NCI-H748 treated with DMSO at 0.1 percent for 48 hours (cell line): ENCODE measurements at regions not wholly inside any gene's neighbourhood (a gene's known extent, or its start where the extent isn't known, plus 50 kb on each side); places are given as distances from the start of the nearest gene placed in this dataset.
"Not testable (repeated sequence)": the region's sequence is repeated elsewhere in the genome, so short reads cannot be mapped to it uniquely, and the experiment has no call there.

Source experiments
- DNase-seq: peaks from one replicate; lab custom pipeline; 2025; lab: John Stamatoyannopoulos, UW

GRCh38 chr12:75872762-75873161 lies 158.8 kb downstream of the PHLDA1 start:
- no peak for DNase-seq

DNA sequence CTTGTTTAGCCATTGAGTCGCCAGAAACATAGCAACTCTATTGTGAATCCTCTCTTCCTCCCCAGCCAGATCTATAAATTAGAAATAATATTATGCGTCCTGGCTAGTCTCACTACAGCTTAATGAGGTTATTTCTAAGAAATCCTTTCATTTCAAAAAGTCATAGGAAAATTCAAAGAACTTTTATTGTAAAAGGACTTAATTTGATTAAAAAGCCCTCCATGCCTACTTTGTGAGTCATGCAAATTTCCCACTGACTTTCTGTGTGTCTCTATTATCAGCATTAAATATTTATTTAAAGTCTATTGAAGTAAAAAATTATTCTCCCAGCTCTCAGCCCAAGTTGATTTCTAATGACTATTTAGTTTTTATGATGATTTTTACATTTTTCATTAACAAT lies 160.7 kb downstream of the PHLDA1 start:
- DNase-seq = no peak

- no peak for DNase-seq
Measured at GRCh38 chr12:75868501-75868900, 163.1 kb downstream of the PHLDA1 start.

DNA sequence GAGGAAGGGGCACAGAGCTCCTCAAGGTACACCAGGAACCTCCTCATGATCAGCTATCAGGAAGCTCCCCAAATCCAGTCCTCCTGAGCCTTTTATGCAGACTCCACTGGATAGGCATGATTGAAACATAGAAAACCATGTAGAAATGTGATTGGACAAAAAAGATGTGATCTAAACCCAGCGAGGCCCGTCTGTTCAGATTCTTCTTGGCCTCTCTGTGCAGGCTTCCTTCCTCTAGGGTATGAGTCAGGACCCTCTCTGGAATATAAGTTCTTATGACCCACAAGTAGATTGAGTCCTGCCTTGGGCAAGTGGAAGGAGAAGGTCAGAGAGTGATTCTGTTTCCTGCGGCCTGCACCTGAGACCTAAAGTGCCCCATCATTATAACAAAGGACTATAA lies 166.3 kb downstream of the PHLDA1 start:
- no peak for DNase-seq

DNA sequence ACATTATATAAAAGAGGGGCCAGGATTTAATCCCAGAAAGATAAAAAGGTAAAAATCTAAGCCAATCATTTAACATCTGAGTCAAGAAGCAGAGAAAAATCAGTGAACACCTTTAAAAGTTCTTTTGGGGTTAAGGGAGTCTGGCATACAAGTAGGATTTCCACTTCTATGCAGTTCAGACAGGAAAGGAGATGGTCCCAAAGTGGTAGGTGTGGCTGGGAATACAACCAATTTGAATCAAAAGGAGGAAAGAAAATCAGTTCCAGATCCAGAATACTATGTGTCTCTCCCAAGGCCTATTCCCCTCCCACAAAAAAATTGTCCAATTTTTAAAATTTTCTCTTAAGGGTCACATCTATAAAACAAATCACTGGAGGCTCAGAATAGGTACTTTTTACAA lies 167.4 kb downstream of the PHLDA1 start:
- no peak for DNase-seq

DNA sequence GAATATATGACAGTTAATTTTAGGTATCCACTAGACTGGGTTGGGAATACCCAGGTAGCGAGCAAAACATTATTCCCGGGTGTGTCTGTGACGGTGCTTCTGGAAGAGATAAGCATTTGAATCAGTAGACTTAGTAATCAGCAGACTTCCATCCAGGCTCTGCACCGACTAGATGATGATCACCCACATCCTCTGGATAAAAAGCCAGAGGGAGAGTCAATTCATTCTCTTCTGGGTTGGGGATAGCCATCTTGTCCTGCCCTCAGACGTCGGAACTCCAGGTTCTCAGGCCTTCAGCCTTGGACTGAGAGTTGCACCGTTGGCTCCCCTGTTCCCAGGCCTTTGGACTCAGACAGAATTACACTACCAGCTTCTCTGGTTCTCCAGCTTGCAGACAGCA lies 168.0 kb downstream of the PHLDA1 start:
- DNase-seq = peak; percentile 17

DNA sequence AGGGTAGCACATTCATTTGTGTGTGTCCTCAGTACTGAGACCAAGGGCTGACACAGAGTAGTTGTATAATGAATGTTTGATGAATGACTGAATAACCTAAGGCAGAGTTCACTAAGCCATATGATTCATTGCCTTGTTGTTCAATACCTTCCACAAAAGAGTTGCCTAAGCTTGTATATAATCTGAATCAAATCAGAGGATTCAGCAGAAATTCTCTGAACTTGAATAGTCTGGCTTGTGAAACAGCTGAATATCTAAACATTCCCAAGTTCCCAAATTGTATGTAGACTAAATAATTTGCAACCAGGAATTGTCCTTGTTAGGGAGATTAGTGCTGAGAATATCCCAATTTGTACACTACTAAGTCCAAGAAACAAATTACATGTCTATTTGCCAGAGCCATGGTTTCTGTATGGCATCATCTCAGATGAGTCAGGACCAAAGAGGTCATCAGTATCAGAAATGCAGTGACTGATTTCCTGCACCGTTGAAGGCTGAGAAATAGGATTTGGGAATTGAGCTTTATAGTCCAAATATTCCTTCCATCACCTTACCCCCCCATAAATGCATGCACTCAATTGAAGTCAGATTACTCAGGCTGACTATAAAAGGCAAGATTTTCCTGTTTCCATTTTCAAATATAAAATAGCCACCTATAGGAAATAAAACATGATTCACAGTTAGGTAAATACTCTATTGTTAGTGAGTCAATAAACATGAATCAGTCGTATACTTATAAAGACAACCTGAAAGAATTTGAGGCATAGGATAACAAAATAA lies 168.7 kb downstream of the PHLDA1 start:
- DNase-seq = peak; percentile 17

DNA sequence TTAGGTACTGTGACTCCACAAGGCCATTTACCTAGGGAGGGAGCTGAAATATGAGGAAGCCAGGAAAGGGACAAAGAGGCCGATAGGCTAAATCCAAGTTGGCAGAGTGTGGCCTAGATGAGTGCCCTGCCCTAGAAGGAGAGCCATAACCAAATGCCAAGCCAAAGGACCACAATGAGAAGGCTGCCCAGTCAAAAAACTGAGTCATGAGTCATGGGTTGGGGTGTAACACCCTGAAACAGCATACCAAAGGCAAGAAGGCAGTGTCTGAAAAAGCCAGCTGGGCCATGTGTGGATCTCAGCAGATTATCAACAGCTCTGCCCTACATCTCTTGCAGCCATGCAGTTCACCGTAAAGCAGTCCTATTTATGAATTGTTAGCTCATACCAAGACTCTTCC lies 171.7 kb downstream of the PHLDA1 start:
- DNase-seq = no peak

DNA sequence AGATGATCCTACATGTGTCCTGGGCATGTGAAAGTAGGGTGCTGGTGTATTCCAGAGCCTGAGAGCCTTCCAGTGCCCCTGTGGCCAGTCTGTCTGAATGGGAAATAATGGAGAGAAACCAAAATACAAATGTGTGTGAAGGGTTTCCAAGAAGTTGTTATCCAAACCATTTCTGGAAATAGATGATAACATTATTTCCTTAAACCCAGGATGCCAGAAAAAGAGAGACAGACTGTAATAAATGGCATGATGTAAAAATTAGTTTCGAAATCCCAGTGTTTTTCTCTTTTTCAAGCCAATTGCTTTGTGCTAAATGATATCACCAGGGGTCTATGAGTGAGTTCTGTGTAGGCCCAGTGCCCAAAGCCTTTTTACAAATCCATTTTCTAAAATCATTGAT lies 175.3 kb downstream of the PHLDA1 start:
- no peak for DNase-seq

GRCh38 chr12:75855360-75855759 lies 176.2 kb downstream of the PHLDA1 start:
- DNase-seq = no peak

DNA sequence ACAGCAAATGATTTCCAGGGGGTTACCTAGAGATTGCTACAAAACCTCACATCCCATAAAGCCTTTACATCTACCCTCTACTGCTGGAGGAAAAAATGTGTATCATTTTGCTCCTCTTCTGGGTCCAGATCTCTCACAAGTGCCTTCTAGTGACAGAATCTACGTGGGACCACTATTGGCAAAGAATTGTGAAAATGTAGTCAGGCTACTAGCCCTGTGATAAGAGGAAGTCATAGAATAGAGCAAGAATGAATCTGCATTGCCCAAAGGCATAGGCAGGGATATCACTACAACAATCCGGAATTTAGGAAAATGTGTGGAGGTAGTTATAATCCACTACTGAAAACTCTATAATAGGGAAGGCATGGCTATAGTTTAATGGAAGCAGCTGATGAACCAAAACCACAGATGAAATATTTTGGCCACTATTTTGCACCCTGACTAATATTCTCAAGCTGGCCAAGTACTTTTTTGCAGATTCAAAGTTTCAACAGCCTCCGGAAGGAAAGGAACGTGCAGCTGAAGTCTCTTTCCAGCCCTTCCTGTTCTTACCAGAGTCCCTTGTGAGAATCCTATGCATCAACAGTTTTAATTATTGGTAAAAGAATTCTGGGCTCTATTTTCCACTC lies 176.8 kb downstream of the PHLDA1 start:
- no peak for DNase-seq

DNA sequence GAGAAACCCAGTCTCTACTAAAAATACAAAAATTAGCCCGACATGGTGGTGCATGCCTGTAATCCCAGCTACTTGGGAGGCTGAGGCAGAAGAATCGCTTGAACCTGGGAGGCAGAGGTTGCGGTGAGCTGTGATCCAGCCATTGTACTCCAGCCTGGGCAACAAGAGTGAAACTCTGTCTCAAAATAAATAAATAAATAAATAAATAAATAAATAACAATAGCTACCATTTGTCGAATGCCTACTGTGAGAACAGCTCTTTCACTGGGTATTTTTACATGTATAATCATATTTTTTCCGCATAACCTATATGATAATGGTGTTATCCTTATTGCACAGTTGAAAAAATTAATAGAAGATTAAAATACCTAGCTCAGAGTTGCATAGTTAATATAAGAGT lies 177.4 kb downstream of the PHLDA1 start:
- DNase-seq = not testable (repeated sequence)

DNA sequence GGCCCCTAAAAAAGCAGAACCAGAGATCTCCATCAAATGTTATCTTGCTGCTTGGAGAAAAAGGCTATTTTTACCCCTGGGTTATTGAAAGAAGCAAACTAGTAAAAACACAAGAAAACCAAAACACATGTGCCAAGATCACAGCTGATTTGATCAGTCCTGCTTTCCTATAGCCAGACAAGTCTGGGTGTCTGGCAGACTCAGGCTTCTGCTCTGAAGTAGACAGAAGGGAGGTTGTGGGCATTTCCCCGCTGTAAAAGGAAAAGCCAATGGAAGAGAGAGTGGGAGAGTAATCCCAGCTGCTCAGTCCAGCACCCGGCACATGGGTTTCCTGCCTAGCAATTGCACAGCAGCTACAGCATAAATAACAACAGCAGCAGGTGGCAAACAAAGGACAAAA lies 177.9 kb downstream of the PHLDA1 start:
- no peak for DNase-seq

DNA sequence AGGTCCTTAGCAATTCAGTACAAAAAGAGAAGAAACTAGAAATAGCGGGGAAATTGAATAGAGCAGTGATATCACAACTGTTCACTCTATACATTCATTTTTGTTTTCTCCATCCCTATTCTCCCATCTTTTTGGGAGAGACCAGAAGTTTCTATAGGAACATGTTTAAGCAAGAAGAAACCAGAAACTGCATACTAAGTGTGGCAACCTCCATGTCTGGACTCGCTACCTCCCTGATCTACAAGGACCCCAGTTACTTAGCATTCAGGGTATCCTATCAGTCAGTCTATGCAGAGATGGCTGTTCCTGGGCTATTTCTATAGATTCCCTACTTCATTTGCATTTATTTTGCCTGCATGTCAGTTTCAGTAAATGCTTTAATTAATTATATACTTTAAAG lies 178.6 kb downstream of the PHLDA1 start:
- no peak for DNase-seq

DNA sequence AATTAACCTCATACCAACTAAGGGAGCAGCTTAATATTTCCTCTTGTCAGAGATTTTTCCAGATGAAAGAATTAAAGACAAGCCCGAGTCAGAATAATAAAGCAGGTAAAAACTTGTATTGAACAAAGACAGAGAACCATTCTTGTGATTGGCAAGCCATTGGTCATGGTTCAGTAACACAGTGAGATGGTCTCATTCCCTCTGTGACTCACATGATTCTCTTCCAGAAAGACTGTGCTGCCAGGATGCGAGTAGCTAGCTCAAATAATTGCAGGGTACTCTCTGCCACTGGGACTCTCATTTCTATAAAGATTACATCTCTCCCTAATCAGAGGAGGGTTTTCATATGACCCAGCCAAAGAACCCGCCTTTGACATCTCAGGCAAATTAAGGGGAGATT lies 179.4 kb downstream of the PHLDA1 start:
- DNase-seq = no peak

DNA sequence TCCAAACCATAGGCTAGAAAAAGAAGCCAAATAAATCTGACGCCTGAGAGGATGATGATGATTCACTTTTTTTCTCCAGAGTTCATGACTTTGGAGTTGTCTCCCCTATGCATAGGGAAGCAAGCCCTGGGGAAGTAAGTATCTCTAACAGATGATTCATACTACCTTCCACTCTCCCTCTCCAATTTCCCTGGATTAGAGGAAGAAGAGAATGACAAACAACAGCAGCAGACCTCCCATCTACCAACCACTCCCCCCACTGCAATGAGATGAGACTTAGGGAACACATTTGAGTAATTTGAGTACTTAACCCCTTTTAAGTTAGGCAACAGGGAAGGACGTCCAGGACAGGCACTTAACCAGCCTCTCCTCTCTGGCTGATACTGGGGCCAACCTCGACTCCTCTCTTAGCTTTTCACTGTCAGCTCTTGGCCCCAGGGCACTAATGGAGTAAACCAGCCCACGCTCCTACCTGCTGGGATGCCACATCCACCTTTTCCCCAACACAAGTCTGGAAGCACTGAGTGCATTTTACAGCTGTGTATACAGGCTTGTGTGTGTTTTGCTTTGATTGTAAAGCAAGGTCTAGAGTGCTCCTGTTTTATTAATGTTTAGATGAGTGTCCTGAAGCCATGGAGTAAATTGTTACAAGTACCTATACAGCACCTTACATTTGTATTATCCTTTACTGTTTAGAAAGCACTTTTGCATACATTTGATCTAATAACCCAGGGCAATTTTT lies 180.7 kb downstream of the PHLDA1 start:
- peak; percentile 66 for DNase-seq

DNA sequence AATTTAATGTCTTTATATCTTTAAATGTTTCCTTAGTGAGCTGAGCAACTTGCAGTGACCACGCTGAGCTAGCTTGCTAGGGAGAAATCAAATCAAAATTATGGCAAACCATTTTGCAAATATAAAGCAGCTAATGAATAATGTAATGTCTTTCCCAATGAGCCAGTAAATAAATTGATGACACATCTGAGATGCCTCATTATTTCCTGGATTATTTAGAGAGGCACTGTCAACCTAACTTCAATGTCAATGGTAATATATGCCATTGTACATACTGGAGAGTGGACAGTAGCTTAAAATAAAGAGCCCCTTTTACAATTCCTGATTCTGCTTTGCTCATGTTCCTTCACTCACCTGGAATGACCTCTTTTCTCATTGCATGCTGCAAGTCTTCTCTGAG lies 182.6 kb downstream of the PHLDA1 start:
- DNase-seq = no peak

DNA sequence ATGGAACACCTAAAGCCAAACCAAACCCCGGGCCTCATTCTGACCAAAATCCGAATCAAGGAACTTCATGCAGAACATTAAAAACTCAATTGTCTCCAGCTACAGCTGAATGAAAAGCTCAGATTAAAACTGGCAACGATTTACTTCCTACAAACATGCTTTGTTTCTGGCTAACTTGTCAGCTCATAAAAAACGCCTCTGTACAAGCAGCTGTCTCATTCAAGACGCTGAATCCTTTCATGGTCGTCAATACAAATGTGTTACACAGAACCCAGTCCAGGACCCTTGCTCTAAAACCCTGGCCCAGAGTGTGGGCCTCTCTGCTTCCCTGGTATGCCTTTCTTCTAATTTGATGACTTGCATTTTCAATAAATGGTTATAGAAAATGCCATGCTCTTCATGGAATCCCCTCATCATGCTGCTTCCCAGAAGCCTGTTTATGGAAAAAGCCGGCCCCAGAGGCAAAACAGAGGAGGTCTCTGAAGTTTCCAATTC lies 183.1 kb downstream of the PHLDA1 start:
- DNase-seq = no peak

- no peak for DNase-seq
Measured at GRCh38 chr12:75846102-75846501, 185.5 kb downstream of the PHLDA1 start.

- DNase-seq = no peak
Measured at GRCh38 chr12:75844985-75845384, 186.6 kb downstream of the PHLDA1 start.

DNA sequence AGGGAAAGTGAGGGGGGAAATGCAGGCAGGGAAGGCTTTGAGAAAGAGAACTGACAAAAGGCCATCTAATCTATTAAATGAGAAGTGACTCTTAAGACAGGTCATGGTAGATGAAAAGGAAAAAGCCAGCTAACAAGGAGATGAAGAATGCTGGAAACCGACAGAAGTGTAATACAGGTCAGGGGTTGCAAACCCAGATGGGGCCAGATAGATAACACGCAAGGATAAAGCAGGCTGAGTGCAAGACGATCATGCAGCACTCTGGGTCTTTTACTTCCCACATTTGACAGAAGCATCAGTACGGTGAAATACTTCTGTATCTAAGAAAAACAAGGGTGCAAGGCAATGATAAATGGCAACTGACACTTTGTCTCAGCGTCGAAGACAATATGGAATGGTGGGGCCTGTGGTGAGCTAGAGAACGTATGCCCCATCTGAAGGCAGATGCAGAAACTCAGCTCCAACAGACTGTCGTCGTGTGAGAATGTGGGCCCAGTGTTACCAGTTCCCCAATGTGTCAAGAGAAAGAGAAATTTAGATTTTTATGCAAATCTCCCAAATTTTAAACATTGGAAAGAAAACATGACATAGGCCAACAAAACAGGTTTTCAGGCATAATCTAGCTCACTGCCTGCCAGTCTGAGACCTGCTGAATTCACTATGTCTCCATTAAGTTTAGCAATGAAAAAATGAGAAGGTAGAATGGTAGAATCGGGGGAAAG lies 187.4 kb downstream of the PHLDA1 start:
- DNase-seq = no peak

GRCh38 chr12:75842090-75842489 lies 189.5 kb downstream of the PHLDA1 start:
- DNase-seq = no peak
